Smooth muscle cell (in vitro differentiated cells): ENCODE measurements at regions not wholly inside any gene's neighbourhood (a gene's known extent, or its start where the extent isn't known, plus 50 kb on each side); places are given as distances from the start of the nearest gene placed in this dataset.
"Not testable (repeated sequence)": the region's sequence is repeated elsewhere in the genome, so short reads cannot be mapped to it uniquely, and the experiment has no call there.

Experiments
- DNase-seq: peaks from one replicate; lab custom pipeline; 2025; ENCODE audit not compliant: unreplicated experiment; lab: John Stamatoyannopoulos, UW
- H2AFZ ChIP-seq: fragments of 200-600 bp; sonication (generic); 2 replicates; pipeline ENCODE4 v1.6.0; 2016; ENCODE audit warnings: antibody characterized with exemption, low read depth, mild to moderate bottlenecking
- H3F3A ChIP-seq: fragments of 200-600 bp; sonication (generic); 2 replicates; pipeline ENCODE4 v1.6.0; 2017; ENCODE audit warnings: antibody characterized with exemption, low read depth
- H3K27ac ChIP-seq: fragments of 200-600 bp; sonication (generic); 2 replicates; pipeline ENCODE4 v1.5.1; 2016; ENCODE audit warnings: low read depth, mild to moderate bottlenecking
- H3K27me3 ChIP-seq: fragments of 200-600 bp; sonication (generic); 2 replicates; pipeline ENCODE4 v1.6.1; 2016; ENCODE audit warnings: low read depth, mild to moderate bottlenecking
- H3K36me3 ChIP-seq: fragments of 200-600 bp; sonication (generic); 2 replicates; pipeline ENCODE4 v1.5.1; 2016; ENCODE audit warnings: low read depth
- H3K4me1 ChIP-seq: fragments of 200-600 bp; sonication (generic); 2 replicates; pipeline ENCODE4 v1.5.1; 2016; ENCODE audit warnings: low read depth
- H3K4me2 ChIP-seq: fragments of 200-600 bp; sonication (generic); 2 replicates; pipeline ENCODE4 v1.6.0; 2016; ENCODE audit warnings: mild to moderate bottlenecking
- H3K4me3 ChIP-seq: fragments of 200-600 bp; sonication (generic); 2 replicates; pipeline ENCODE4 v1.5.1; 2016; ENCODE audit warnings: mild to moderate bottlenecking
- H3K79me2 ChIP-seq: fragments of 200-600 bp; sonication (generic); 2 replicates; pipeline ENCODE4 v1.6.0; 2016; ENCODE audit warnings: low read depth, mild to moderate bottlenecking
- H3K9ac ChIP-seq: fragments of 200-600 bp; sonication (generic); 2 replicates; pipeline ENCODE4 v1.6.0; 2016; ENCODE audit warnings: low read depth
- H3K9me3 ChIP-seq: fragments of 200-600 bp; sonication (generic); replicated peaks from 2 replicates; pipeline ENCODE4 v1.5.1; 2016; ENCODE audit warnings: low read depth
- H4K20me1 ChIP-seq: fragments of 200-600 bp; sonication (generic); 2 replicates; pipeline ENCODE4 v1.6.0; 2016; ENCODE audit warnings: low read depth
- WGBS: methylation state at CpG from one replicate; pipeline ENCODE4 v1.1.7; 2016; ENCODE audit warnings: low lambda C conversion rate; 5-methylcytosine and 5-hydroxymethylcytosine counted together

- H3K4me2 ChIP-seq, H2AFZ ChIP-seq, H3K79me2 ChIP-seq, H3K4me1 ChIP-seq, H3K27ac ChIP-seq, DNase-seq, H3K9ac ChIP-seq, H3F3A ChIP-seq, H3K36me3 ChIP-seq, H3K27me3 ChIP-seq, H4K20me1 ChIP-seq, H3K4me3 ChIP-seq, H3K9me3 ChIP-seq: not testable (repeated sequence)
- WGBS: no CpG with 5 or more reads among the region's 3 CpGs
Observed at GRCh38 chr1:149219539-149219938, 116.2 kb upstream of the NBPF9 start.

- not testable (repeated sequence) for H3F3A ChIP-seq, H3K27me3 ChIP-seq, H4K20me1 ChIP-seq, H3K9ac ChIP-seq, H3K27ac ChIP-seq, H3K36me3 ChIP-seq, H3K9me3 ChIP-seq, H3K4me1 ChIP-seq, DNase-seq, H3K4me3 ChIP-seq, H3K79me2 ChIP-seq, H3K4me2 ChIP-seq, H2AFZ ChIP-seq
- no CpG with 5 or more reads among the region's 4 CpGs for WGBS
Observed at GRCh38 chr1:149220463-149221074, 117.2 kb upstream of the NBPF9 start.

- H3K4me1 ChIP-seq, H3K27ac ChIP-seq, H3K4me2 ChIP-seq, H3K4me3 ChIP-seq, H4K20me1 ChIP-seq, H3F3A ChIP-seq, H3K79me2 ChIP-seq, H3K27me3 ChIP-seq, DNase-seq, H3K9me3 ChIP-seq, H3K36me3 ChIP-seq, H3K9ac ChIP-seq, H2AFZ ChIP-seq: not testable (repeated sequence)
- 68% methylated on average over 3 of the region's 7 CpGs for WGBS
Observed at GRCh38 chr1:149227933-149228665, 124.7 kb upstream of the NBPF9 start.

GRCh38 chr1:149228672-149229585 is 125.6 kb upstream of the NBPF9 start:
- not testable (repeated sequence) for H3K9me3 ChIP-seq, H3K9ac ChIP-seq, DNase-seq, H4K20me1 ChIP-seq, H3K36me3 ChIP-seq, H3K27ac ChIP-seq, H3K4me2 ChIP-seq, H3F3A ChIP-seq, H3K4me3 ChIP-seq, H2AFZ ChIP-seq, H3K79me2 ChIP-seq, H3K4me1 ChIP-seq, H3K27me3 ChIP-seq
- 50% methylated on average over 1 of the region's 9 CpGs for WGBS

GRCh38 chr1:149229813-149230212 is 126.5 kb upstream of the NBPF9 start:
- H3F3A ChIP-seq, H3K4me2 ChIP-seq: not testable (repeated sequence)
- 59% methylated on average over 3 of the region's 5 CpGs for WGBS

GRCh38 chr1:149234926-149235914 is 131.9 kb upstream of the NBPF9 start:
- not testable (repeated sequence) for H3F3A ChIP-seq, H3K4me1 ChIP-seq, H3K9ac ChIP-seq, H3K4me3 ChIP-seq, H2AFZ ChIP-seq, H3K36me3 ChIP-seq, H4K20me1 ChIP-seq, H3K27me3 ChIP-seq, H3K27ac ChIP-seq, H3K9me3 ChIP-seq, H3K79me2 ChIP-seq, DNase-seq, H3K4me2 ChIP-seq
- no CpG with 5 or more reads among the region's 5 CpGs for WGBS

More at GRCh38 chr1:149229813-149230212, 126.5 kb upstream of the NBPF9 start:
- not testable (repeated sequence) for DNase-seq, H3K9ac ChIP-seq, H3K9me3 ChIP-seq, H3K36me3 ChIP-seq, H4K20me1 ChIP-seq, H2AFZ ChIP-seq, H3K27me3 ChIP-seq, H3K4me1 ChIP-seq, H3K27ac ChIP-seq, H3K79me2 ChIP-seq, H3K4me3 ChIP-seq

- not testable (repeated sequence) for H3K9me3 ChIP-seq, H3K27ac ChIP-seq, H3K36me3 ChIP-seq, H4K20me1 ChIP-seq, DNase-seq, H3K79me2 ChIP-seq, H2AFZ ChIP-seq, H3K4me2 ChIP-seq, H3K4me3 ChIP-seq, H3F3A ChIP-seq, H3K27me3 ChIP-seq, H3K9ac ChIP-seq, H3K4me1 ChIP-seq
- 98% methylated on average over 2 of the region's 4 CpGs for WGBS
Observed at GRCh38 chr1:149237515-149237914, 134.2 kb upstream of the NBPF9 start.
